ENCODE measurements at regions not wholly inside any gene's neighbourhood (a gene's known extent, or its start where the extent isn't known, plus 50 kb on each side); places are given as distances from the start of the nearest gene placed in this dataset.
A peak's percentile ranks its signal among the peaks of the same experiment; 100 is the strongest.

- no peaks in the 10 kb centered on the region for H3K36me3 Mint-ChIP-seq (ENCODE audit: low read depth)
- DNase-seq (ENCODE audit: low spot score) = no peak
- TF ChIP-seq CTCF (IDR thresholded peaks at IDR 0.05) = no peak
- H3K4me3 Mint-ChIP-seq (ENCODE audit: unreplicated experiment) = no peak overlapping the region
- H3K27me3 Mint-ChIP-seq (ENCODE audit: low read depth) = no peaks in the 10 kb centered on the region
- H3K27ac Mint-ChIP-seq (ENCODE audit: unreplicated experiment) = no peak overlapping the region
- H3K4me1 Mint-ChIP-seq (ENCODE audit: low read depth) = peaks cover 40% of the 10 kb centered on the region
- H3K9me3 Mint-ChIP-seq (ENCODE audit: low read depth) = peaks cover 2% of the 10 kb centered on the region
Observed at GRCh38 chr6:71499667-71500066, 211.1 kb downstream of the OGFRL1 start.

GRCh38 chr6:71502168-71502567 is 213.6 kb downstream of the OGFRL1 start:
- H3K4me1 Mint-ChIP-seq (ENCODE audit: low read depth) = peaks cover 23% of the 10 kb centered on the region
- no peak for DNase-seq (ENCODE audit: low spot score)
- no peaks in the 10 kb centered on the region for H3K27me3 Mint-ChIP-seq (ENCODE audit: low read depth)
- no peaks in the 10 kb centered on the region for H3K36me3 Mint-ChIP-seq (ENCODE audit: low read depth)
- H3K9me3 Mint-ChIP-seq (ENCODE audit: low read depth) = peaks cover 2% of the 10 kb centered on the region
- no peak for TF ChIP-seq CTCF (IDR thresholded peaks at IDR 0.05)
- H3K27ac Mint-ChIP-seq (ENCODE audit: unreplicated experiment) = no peak overlapping the region
- no peak overlapping the region for H3K4me3 Mint-ChIP-seq (ENCODE audit: unreplicated experiment)

- no peaks in the 10 kb centered on the region for H3K27me3 Mint-ChIP-seq (ENCODE audit: low read depth)
- H3K27ac Mint-ChIP-seq (ENCODE audit: unreplicated experiment) = peak overlapping the region; percentile 3
- H3K36me3 Mint-ChIP-seq (ENCODE audit: low read depth) = no peaks in the 10 kb centered on the region
- H3K9me3 Mint-ChIP-seq (ENCODE audit: low read depth) = peaks cover 2% of the 10 kb centered on the region
- DNase-seq (ENCODE audit: low spot score) = no peak
- H3K4me1 Mint-ChIP-seq (ENCODE audit: low read depth) = peaks cover 23% of the 10 kb centered on the region
- no peak overlapping the region for H3K4me3 Mint-ChIP-seq (ENCODE audit: unreplicated experiment)
- no peak for TF ChIP-seq CTCF (IDR thresholded peaks at IDR 0.05)
Observed at GRCh38 chr6:71502956-71503355, 214.3 kb downstream of the OGFRL1 start.

GRCh38 chr6:71507183-71507582 is 218.6 kb downstream of the OGFRL1 start:
- no peaks in the 10 kb centered on the region for H3K36me3 Mint-ChIP-seq (ENCODE audit: low read depth)
- peaks cover 28% of the 10 kb centered on the region for H3K4me1 Mint-ChIP-seq (ENCODE audit: low read depth)
- DNase-seq (ENCODE audit: low spot score) = no peak
- peaks cover 2% of the 10 kb centered on the region for H3K9me3 Mint-ChIP-seq (ENCODE audit: low read depth)
- no peak overlapping the region for H3K4me3 Mint-ChIP-seq (ENCODE audit: unreplicated experiment)
- no peak overlapping the region for H3K27ac Mint-ChIP-seq (ENCODE audit: unreplicated experiment)
- TF ChIP-seq CTCF (IDR thresholded peaks at IDR 0.05) = no peak
- no peaks in the 10 kb centered on the region for H3K27me3 Mint-ChIP-seq (ENCODE audit: low read depth)

- H3K27me3 Mint-ChIP-seq (ENCODE audit: low read depth) = no peaks in the 10 kb centered on the region
- no peaks in the 10 kb centered on the region for H3K9me3 Mint-ChIP-seq (ENCODE audit: low read depth)
- no peaks in the 10 kb centered on the region for H3K36me3 Mint-ChIP-seq (ENCODE audit: low read depth)
- peak overlapping the region; percentile 25 for H3K27ac Mint-ChIP-seq (ENCODE audit: unreplicated experiment)
- DNase-seq (ENCODE audit: low spot score) = no peak
- H3K4me3 Mint-ChIP-seq (ENCODE audit: unreplicated experiment) = no peak overlapping the region
- TF ChIP-seq CTCF (IDR thresholded peaks at IDR 0.05) = no peak
- H3K4me1 Mint-ChIP-seq (ENCODE audit: low read depth) = peaks cover 15% of the 10 kb centered on the region
Observed at GRCh38 chr6:71509191-71510005, 220.8 kb downstream of the OGFRL1 start.

Measured in chondrocyte (in vitro differentiated cells).